ENCODE measurements at regions not wholly inside any gene's neighbourhood (a gene's known extent, or its start where the extent isn't known, plus 50 kb on each side); places are given as distances from the start of the nearest gene placed in this dataset.

- H3K9me3 ChIP-seq = no peaks in the 10 kb centered on the region
- H3K4me3 ChIP-seq = no peak overlapping the region
- no peaks in the 10 kb centered on the region for H3K36me3 ChIP-seq
- H3K4me1 ChIP-seq = peaks cover 0 to 5% of the 10 kb centered on the region in 2 donors
- H3K27ac ChIP-seq = no peak overlapping the region
- TF ChIP-seq CTCF (IDR thresholded peaks at IDR 0.05) = no peak
- intact Hi-C loops (cut with DNase I) = no loop called here
- H3K27me3 ChIP-seq = no peaks in the 10 kb centered on the region
- DNase-seq (ENCODE audit: low spot score in 2 of 2) = no peak
Measured at GRCh38 chr5:110040178-110040577, 350.5 kb downstream of the MAN2A1 start.

- Histone ChIP-seq H3K4me1 (peaks cover 0 to 5% of the 10 kb centered on the region in 2 donors), H3K36me3 (no peaks in the 10 kb centered on the region), H3K27ac (no peak overlapping the region), H3K9me3 (no peaks in the 10 kb centered on the region), H3K4me3 (no peak overlapping the region), H3K27me3 (no peaks in the 10 kb centered on the region)
- no peak for TF ChIP-seq CTCF (IDR thresholded peaks at IDR 0.05)
- intact Hi-C loops (cut with DNase I) = no loop called here
- no peak for DNase-seq (ENCODE audit: low spot score in 2 of 2)
Measured at GRCh38 chr5:110043025-110043424, 353.3 kb downstream of the MAN2A1 start.

- no peak for DNase-seq (ENCODE audit: low spot score in 2 of 2)
- Histone ChIP-seq H3K27me3 (no peaks in the 10 kb centered on the region), H3K4me3 (no peak overlapping the region), H3K9me3 (no peaks in the 10 kb centered on the region), H3K27ac (no peak overlapping the region), H3K36me3 (no peaks in the 10 kb centered on the region), H3K4me1 (no peaks in the 10 kb centered on the region)
- TF ChIP-seq CTCF (IDR thresholded peaks at IDR 0.05) = peak in 1 of 3 experiments; percentile 13
- intact Hi-C loops (cut with DNase I) = no loop called here
Measured at GRCh38 chr5:110045158-110045557, 355.4 kb downstream of the MAN2A1 start.

DNA sequence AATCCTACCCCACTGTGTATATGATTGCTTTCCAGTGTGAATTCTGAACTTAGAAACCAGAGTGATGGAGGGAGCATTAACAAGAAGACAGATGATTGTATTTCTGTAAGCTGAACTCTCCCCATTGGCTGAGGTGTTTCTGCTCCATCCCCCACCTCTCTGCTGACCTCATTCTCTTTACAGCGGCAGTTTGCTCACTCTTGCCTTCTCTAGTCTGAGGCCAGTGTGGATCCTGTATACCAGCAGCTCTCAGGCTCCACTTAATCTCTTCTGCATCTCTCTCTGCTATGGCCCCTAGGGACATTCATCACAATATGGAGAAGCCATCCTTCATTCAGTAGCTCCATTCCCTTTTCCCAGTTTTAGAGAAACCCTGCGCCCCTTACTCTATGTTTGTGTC, 358.8 kb downstream of the MAN2A1 start:
- no peaks in the 10 kb centered on the region for H3K36me3 ChIP-seq
- TF ChIP-seq CTCF (IDR thresholded peaks at IDR 0.05) = no peak
- no peaks in the 10 kb centered on the region for H3K27me3 ChIP-seq
- DNase-seq (ENCODE audit: low spot score in 2 of 2) = no peak
- no peaks in the 10 kb centered on the region for H3K9me3 ChIP-seq
- no peak overlapping the region for H3K27ac ChIP-seq
- intact Hi-C loops (cut with DNase I) = no loop called here
- H3K4me1 ChIP-seq = no peaks in the 10 kb centered on the region
- no peak overlapping the region for H3K4me3 ChIP-seq

DNA sequence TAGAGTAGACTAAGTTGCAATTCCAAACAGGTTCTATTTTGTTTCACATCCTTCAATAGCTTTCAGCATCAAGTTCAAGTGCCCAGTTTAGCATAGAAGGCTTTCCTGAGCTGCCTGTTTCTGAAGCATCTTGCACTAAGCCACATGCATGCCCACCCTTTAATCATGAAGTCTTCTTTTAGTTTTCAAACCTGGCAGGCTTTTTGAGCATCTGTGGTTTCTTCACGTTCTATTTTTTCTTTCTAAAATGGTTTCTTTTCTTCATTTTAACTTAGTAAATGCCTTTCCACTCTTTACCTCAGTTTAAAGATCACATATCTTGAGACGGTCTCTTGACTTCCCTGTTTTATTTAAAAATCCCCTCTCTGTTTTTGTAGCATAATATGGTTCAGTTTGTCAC, 360.1 kb downstream of the MAN2A1 start:
- DNase-seq (ENCODE audit: low spot score in 2 of 2) = no peak
- H3K27ac ChIP-seq = no peak overlapping the region
- H3K9me3 ChIP-seq = no peaks in the 10 kb centered on the region
- intact Hi-C loops (cut with DNase I) = loop anchor here (5.0 kb wide), 1 partner anchor 57 kb away; no protein-coding TSS in a partner anchor
- peaks cover 0 to 6% of the 10 kb centered on the region in 2 donors for H3K4me1 ChIP-seq
- no peaks in the 10 kb centered on the region for H3K36me3 ChIP-seq
- H3K27me3 ChIP-seq = no peaks in the 10 kb centered on the region
- no peak for TF ChIP-seq CTCF (IDR thresholded peaks at IDR 0.05)
- H3K4me3 ChIP-seq = no peak overlapping the region
